Mammary epithelial cell (primary cell): ENCODE measurements at regions not wholly inside any gene's neighbourhood (a gene's known extent, or its start where the extent isn't known, plus 50 kb on each side); places are given as distances from the start of the nearest gene placed in this dataset.

Experiments used
- EZH2 ChIP-seq: IDR thresholded peaks from 2 replicates; pipeline ENCODE4 v1.6.1; 2012; ENCODE audit warnings: low read length, inconsistent platforms, borderline replicate concordance
- TF ChIP-seq, protein P1 (sequence below), 2 donors: IDR thresholded peaks in 1 of 2; conservative IDR thresholded peaks in 1 of 2; 2 replicates each; pipeline ENCODE4 v1.5.1; 2011 to 2012; ENCODE audit warnings: inconsistent platforms in 2 of 2, low read length in 2 of 2, mild to moderate bottlenecking in 2 of 2, control low read depth in 1 of 2, low read depth in 1 of 2; ENCODE audit not compliant: insufficient read depth in 1 of 2; ENCODE audit errors: extremely low read depth in 1 of 2

DNA sequence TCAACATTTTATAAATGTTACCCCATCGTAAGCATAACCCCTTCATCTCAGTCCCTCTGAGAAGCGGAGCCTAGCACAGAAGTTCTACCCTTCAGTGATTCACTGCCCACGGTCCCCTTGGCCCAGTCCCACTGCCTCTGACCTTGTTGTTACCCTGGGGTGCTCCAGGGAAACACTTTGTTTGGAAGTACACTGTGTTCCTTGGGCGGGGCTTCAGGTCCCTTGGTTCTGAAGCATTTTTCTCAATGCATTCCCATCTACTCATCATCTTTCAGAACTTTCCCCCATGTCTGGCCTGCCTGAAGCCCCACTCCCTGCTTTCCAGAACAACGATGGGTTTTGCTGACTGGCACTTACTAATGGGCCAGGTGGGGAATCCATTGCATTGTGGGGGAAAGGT is 296.2 kb downstream of the FOXA2 start:
- TF ChIP-seq, protein P1, sequence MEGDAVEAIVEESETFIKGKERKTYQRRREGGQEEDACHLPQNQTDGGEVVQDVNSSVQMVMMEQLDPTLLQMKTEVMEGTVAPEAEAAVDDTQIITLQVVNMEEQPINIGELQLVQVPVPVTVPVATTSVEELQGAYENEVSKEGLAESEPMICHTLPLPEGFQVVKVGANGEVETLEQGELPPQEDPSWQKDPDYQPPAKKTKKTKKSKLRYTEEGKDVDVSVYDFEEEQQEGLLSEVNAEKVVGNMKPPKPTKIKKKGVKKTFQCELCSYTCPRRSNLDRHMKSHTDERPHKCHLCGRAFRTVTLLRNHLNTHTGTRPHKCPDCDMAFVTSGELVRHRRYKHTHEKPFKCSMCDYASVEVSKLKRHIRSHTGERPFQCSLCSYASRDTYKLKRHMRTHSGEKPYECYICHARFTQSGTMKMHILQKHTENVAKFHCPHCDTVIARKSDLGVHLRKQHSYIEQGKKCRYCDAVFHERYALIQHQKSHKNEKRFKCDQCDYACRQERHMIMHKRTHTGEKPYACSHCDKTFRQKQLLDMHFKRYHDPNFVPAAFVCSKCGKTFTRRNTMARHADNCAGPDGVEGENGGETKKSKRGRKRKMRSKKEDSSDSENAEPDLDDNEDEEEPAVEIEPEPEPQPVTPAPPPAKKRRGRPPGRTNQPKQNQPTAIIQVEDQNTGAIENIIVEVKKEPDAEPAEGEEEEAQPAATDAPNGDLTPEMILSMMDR (conservative IDR thresholded peaks at IDR 0.05 in 1 of 2, IDR thresholded peaks at IDR 0.05 in 1 of 2; ENCODE audit: extremely low read depth in 1 of 2, insufficient read depth in 1 of 2, low read depth in 1 of 2, low read length in 2 of 2), result no peak
- no peak for TF ChIP-seq EZH2
